ENCODE measurements at regions not wholly inside any gene's neighbourhood (a gene's known extent, or its start where the extent isn't known, plus 50 kb on each side); places are given as distances from the start of the nearest gene placed in this dataset.

- TF ChIP-seq POLR2A (IDR thresholded peaks at IDR 0.05): no peak
- no peak for TF ChIP-seq CTCF (IDR thresholded peaks at IDR 0.05)
- H3K4me3 ChIP-seq (ENCODE audit: low read depth, poor library complexity, severe bottlenecking): no peak overlapping the region
- no peak for DNase-seq (ENCODE audit: low spot score in 2 of 2)
- WGBS, 2 donors: 86 to 96% methylated on average over 2 of the region's 2 CpGs
- intact Hi-C loops (cut with DNase I; ENCODE audit: low total_unique reads): no loop called here
Measured at GRCh38 chr15:96878129-96878528, 547.6 kb downstream of the NR2F2 start.

GRCh38 chr15:96882121-96882772 is 551.7 kb downstream of the NR2F2 start:
- intact Hi-C loops (cut with DNase I; ENCODE audit: low total_unique reads): no loop called here
- no peak for TF ChIP-seq CTCF (IDR thresholded peaks at IDR 0.05)
- no peak for TF ChIP-seq POLR2A (IDR thresholded peaks at IDR 0.05)
- no peak for DNase-seq (ENCODE audit: low spot score in 2 of 2)
- 59 to 67% methylated on average over 4 of the region's 4 CpGs for WGBS, 2 donors
- H3K4me3 ChIP-seq (ENCODE audit: low read depth, poor library complexity, severe bottlenecking): no peak overlapping the region

DNA sequence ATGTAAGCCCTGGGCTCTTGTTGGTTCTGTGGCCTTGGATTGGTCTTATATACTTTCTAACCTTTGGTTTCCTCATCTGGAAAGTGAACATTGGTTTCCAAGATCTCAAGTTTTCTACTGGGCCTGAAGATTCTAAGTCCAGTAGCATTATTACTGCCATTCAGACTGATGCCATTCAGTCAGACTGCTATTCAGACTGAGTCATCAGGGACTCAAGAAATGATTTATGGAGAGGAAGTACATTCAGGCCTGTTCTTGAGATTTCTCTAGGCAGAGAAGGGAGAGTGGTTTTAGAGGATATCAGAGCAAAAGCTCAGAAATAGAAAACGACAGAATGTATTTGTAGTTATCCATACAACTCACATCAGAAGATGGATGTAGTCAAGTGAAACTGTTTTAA is 557.2 kb downstream of the NR2F2 start:
- no peak for DNase-seq (ENCODE audit: low spot score in 2 of 2)
- TF ChIP-seq POLR2A (IDR thresholded peaks at IDR 0.05) (no peak), CTCF (IDR thresholded peaks at IDR 0.05) (no peak)
- intact Hi-C loops (cut with DNase I; ENCODE audit: low total_unique reads): no loop called here
- 57 to 70% methylated on average over 1 of the region's 1 CpG for WGBS, 2 donors
- no peak overlapping the region for H3K4me3 ChIP-seq (ENCODE audit: low read depth, poor library complexity, severe bottlenecking)

GRCh38 chr15:96888764-96889163 is 558.3 kb downstream of the NR2F2 start:
- DNase-seq (ENCODE audit: low spot score in 2 of 2): no peak
- intact Hi-C loops (cut with DNase I; ENCODE audit: low total_unique reads): no loop called here
- WGBS, 2 donors: 48 to 74% methylated on average over 1 of the region's 1 CpG
- TF ChIP-seq CTCF (IDR thresholded peaks at IDR 0.05): no peak
- no peak for TF ChIP-seq POLR2A (IDR thresholded peaks at IDR 0.05)
- no peak overlapping the region for H3K4me3 ChIP-seq (ENCODE audit: low read depth, poor library complexity, severe bottlenecking)

GRCh38 chr15:96889734-96890480 is 559.4 kb downstream of the NR2F2 start:
- TF ChIP-seq CTCF (IDR thresholded peaks at IDR 0.05): no peak
- TF ChIP-seq POLR2A (IDR thresholded peaks at IDR 0.05): no peak
- DNase-seq (ENCODE audit: low spot score in 2 of 2): no peak
- intact Hi-C loops (cut with DNase I; ENCODE audit: low total_unique reads): no loop called here
- 35 to 39% methylated on average over 6 of the region's 6 CpGs for WGBS, 2 donors
- no peak overlapping the region for H3K4me3 ChIP-seq (ENCODE audit: low read depth, poor library complexity, severe bottlenecking)
